MV-4-11 (cell line): ENCODE measurements at regions not wholly inside any gene's neighbourhood (a gene's known extent, or its start where the extent isn't known, plus 50 kb on each side); places are given as distances from the start of the nearest gene placed in this dataset.
A peak's percentile ranks its signal among the peaks of the same experiment; 100 is the strongest.

Source experiments
- DNase-seq: peaks from one replicate; lab custom pipeline; 2025; lab: John Stamatoyannopoulos, UW

DNA sequence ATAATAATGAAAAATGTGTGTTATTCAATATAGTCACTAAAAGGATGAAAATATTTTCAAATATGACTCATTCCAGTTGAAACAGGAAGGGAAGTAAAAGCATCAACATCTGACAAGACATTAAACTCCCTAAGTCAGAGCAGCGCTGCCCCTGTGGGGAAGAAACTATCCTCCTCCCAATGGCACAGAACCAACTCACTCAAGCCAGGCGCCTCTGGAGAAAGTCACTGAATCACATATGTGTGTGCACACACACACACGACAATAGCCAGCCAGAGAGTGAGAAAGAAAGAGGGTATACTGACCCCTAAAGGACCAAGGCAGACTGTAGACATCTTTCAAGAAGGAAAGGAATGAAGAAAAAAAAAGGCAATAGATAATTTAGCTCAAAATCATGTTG is 126.9 kb downstream of the SETD4 start:
- peak; percentile 93 for DNase-seq

GRCh38 chr21:35932232-35932911 is 128.0 kb downstream of the SETD4 start:
- peak; percentile 100 for DNase-seq

- no peak for DNase-seq
These were observed 130.4 kb downstream of the SETD4 start for GRCh38 chr21:35929901-35930300.

DNA sequence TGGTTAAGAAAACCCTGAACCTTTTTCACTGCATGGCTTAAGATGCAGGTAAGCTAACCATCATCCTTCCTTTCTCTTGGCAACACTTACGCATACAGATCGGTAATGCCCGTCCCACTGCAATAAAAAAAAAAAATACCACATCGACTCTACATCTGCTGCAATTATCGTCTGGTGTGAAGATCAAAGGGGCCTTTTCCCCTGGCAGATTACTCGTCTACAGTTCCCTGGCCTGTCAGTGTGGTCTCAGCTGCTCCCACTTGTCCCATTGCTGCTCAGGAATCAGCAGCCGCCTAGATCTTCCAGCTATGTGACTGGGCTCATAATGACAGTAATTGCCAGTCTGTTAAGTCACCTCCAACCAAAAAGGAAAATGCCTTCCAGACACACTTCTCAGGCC is 133.1 kb downstream of the SETD4 start:
- DNase-seq: no peak

DNA sequence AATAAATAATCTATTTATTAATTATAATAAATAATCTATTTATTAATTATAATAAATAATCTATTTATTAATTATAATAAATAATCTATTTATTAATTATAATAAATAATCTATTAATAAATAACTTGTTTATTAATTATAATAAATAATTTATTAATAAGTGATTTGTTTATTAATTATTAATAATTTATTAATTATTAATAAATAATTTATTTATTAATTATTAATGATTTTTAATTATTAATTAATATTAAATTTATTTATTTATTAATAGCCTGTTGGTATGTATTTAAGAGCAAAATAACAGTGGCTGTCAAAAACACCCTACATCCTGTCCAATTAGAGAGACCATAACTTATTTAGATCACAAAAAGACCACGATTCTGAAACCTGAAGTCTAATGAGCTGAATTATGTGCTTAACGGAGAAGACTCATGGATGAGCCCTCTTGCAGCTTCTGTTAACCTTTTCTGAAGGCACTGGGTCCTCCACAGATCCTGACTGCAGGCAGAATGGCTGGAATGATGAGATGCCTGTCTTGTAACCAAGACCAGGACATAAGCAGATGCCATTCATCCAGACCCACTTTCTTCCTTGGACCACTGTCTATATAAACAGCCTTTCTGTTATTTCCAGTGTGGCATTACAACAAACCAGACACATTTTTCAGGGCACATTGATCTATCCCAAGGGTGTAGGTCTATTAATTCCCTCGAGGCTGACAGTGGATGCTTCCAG is 134.2 kb downstream of the SETD4 start:
- DNase-seq: no peak

- DNase-seq: peak; percentile 34
These were observed 134.8 kb downstream of the SETD4 start for GRCh38 chr21:35925497-35925896.

- peak; percentile 89 for DNase-seq
These were observed 135.5 kb downstream of the SETD4 start for GRCh38 chr21:35924714-35925301.

DNA sequence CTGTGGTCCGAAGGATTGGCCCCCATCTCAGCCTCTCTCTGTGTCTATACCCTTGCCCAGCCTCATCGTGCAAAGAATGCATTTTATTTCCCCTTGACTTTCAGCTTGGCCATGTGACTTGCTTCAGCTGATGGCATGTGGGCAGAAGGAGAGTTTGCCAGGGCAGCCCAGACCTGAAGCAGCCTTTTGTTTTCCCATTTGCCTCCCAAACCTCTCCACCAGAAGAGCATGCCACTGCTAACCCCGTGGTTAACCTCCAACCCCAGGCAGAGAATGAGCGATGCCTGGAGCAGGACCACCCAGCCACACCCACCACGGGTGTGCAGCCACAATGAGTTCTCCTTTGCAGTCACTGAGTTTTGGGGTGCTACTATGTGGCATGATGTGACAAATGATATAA is 136.4 kb downstream of the SETD4 start:
- no peak for DNase-seq

DNA sequence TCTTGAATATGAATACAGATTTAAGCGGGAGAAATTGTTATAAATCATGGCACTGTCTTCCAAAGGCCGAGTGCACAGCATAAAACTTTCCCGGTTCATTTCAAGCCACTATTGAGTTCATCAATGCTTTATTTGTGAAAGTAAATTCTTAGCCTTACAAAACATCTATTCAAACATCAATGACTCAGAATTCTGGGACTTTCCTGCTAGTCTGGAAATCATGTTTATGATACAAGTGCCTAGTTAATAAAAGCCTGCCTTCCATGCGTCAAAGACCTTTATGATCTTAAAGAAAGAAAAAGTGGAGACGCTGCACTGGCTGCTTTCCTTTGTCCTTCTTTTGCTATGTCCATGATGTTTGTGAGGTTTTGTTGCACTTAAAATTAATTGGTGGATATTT is 137.7 kb downstream of the SETD4 start:
- no peak for DNase-seq

DNA sequence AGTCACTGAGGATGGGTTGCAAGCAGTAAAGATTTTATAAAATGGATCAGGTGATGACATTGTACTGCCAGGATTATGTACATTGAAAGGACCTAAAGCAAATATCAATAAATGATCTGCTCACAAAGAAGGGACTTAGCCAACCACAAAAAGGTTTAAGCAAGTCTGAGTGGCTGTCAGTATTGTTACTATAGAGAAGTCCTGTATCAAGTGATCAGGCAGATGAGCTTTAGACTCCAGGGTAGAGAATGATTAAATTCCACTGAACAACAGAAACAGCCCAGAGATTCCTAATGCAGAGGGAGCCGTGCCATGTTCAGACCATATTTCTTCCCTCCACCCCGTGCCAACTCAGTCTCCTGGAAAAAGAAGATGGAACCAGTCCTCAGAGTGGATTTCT is 138.9 kb downstream of the SETD4 start:
- DNase-seq: no peak

DNA sequence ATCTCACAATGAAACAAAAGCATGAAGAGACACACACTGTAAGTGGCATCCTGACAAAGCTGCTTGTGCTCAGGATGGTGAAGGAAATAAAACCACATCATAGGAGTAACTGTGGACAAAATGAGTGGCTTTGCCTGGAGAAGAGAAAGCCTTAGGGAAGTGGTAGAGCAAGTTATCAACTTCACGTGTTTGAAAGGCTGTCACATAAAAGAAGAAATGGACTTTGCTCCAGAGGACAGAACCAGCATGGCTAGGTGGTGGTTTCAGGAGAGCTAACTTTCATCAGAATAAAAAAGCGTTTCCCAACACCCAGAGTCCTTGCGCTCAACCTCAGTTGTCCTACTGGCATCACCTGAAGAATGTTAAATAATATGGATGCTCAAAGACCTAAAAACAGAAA is 139.9 kb downstream of the SETD4 start:
- DNase-seq: no peak

- no peak for DNase-seq
These were observed 145.3 kb downstream of the SETD4 start for GRCh38 chr21:35915030-35915429.

DNA sequence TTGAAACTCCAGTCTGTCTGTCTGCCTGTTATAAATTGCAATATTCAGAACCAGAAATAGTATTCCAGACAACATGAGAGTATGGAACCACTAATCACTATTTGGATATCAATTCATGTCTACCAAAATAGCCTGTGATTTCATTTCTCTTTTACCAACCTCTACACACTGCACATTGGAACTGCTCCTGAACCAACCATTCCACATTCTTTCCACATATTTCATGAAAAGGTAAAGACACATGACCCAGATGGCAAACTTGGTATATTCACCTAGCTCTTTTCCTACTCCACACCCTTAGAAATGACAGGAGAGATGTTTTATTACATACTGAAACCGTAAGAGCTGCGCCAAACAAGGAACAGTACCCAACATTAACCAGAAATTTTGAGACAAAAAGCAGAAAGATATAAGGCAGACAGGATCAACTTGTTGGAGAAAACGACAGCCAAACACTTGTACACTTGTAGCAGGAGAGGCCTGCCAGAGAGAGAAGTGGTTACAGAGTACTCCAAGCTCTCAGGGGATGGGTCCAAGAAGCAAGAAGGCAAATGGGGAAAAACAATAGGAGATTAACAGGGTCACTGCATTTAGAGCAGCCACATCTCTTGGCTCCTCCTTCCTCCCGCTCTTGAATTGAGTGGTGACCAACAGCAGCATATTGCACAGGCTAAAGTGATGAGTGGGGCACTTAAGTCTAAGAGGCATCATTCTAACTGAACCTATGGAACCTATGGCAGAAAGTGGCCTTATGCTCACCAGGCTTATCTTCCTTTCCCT is 148.7 kb downstream of the SETD4 start:
- DNase-seq: no peak

GRCh38 chr21:35909456-35910223 is 150.7 kb downstream of the SETD4 start:
- DNase-seq: no peak

GRCh38 chr21:35908311-35909078 is 151.8 kb downstream of the SETD4 start:
- DNase-seq: no peak

DNA sequence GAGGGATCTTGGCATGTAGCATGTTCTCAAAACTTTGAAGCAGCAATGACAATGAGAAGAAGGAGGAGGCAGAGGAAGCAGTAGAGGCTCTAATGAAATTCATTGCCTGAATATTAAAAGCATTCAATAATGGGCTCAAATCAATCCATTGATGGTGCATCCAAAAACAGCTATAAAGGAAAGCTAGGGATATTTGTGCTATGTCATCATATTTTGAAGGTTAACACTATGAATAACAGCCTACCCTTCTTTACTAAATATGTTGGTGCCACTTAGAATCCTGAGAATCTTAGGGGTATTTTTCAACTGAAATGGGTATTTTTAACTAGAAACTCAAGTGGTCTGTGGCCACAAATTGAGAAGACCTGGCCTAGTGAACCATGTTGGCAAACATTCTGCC is 153.7 kb downstream of the SETD4 start:
- DNase-seq: no peak

DNA sequence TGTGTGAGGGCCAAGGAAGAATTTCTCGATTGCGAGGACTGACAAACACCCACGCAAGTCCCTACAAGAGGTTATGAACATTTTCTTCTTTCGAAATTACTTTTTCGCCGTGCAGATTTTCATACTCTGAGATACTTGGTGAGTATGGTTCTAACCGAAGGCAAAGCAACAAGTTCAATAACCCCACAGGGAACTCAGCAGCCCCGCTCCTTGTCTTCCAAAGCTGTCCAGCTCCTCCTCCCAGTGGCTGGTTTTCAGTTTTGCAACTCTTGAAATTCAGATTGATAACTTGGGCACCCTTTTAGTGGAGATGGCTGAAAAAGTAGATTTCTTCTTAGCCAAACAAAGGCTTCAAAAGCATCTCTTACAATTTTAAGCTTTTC is 154.4 kb downstream of the SETD4 start:
- peak; percentile 13 for DNase-seq

- DNase-seq: peak; percentile 59
These were observed 155.0 kb downstream of the SETD4 start for GRCh38 chr21:35905096-35905962.

DNA sequence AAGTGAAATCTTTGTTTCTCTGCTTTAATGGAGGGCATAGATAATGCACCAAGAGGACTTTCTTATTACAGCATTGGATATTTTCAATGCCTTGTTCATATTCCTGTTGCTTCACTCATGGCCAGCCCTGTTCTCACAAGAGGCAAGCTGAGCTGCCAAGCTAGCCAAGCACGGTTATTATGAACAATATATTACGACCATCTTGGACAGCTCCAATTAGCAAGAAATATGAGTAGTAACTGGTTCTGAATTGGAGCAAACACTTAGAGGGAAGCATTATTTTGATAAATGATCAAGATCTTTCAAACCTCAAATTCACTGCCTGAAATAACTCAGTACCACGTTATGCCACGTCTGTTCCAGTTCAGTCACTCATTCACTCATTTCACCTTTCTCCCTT is 159.8 kb downstream of the SETD4 start:
- DNase-seq: no peak

DNA sequence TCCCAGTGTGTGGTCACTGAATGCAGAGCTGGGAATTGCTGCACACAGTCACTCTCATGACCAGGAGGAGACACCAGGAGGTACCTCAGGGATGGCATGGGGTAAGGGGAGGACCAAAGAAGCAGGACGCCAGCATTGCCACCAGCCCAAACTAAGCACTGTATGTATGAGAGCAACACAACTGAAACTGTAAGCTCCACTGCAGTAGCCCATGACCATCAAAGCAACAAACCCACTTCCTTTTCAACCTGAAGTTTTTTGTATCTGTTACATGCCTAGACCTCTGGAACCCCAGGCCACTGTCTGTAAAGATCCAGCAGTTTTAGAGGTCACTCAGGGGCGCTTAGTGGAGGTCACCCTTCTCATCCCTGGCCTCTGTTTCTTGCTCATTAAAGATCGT is 164.3 kb downstream of the SETD4 start:
- no peak for DNase-seq
